SU-DHL-6 (cell line): ENCODE measurements at regions not wholly inside any gene's neighbourhood (a gene's known extent, or its start where the extent isn't known, plus 50 kb on each side); places are given as distances from the start of the nearest gene placed in this dataset.

Experiments
- CTCF ChIP-seq: fragments of 200-600 bp; sonication (generic); IDR thresholded peaks from one replicate; pipeline ENCODE4 v1.5.1; 2017; ENCODE audit warnings: antibody characterized with exemption, mild to moderate bottlenecking, low read length, moderate library complexity; ENCODE audit not compliant: insufficient read depth, poor library complexity, severe bottlenecking
- EZH2phosphoT487 ChIP-seq: fragments of 200-600 bp; sonication (generic), shearing (Covaris generic); conservative IDR thresholded peaks from 2 replicates; pipeline ENCODE4 v1.6.1; 2018; ENCODE audit warnings: mild to moderate bottlenecking, antibody characterized with exemption, low read length, moderate library complexity, mixed read lengths

DNA sequence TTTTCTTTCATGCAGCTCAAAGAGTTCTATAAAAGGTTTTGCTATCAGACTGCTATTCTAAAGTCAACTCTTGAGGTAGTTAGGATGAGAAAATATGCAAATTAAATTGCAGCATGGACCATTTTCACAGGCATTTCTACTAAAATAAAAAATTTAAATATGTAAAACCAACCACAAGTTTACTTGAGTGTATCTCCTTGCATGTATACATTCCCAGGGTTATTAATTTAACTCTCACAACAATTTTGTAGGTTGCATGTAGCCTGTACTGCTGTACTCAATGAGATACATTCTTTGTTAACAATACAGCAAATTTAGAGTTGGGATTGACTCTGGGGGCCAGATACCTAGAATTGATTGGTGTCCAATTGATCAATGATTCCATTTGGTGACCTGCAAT, 265.8 kb downstream of the MED10 start:
- TF ChIP-seq EZH2phosphoT487 (no peak), CTCF (no peak)
